COLO829 (cell line): ENCODE measurements at regions not wholly inside any gene's neighbourhood (a gene's known extent, or its start where the extent isn't known, plus 50 kb on each side); places are given as distances from the start of the nearest gene placed in this dataset.
A peak's percentile ranks its signal among the peaks of the same experiment; 100 is the strongest.
"Not testable (repeated sequence)": the region's sequence is repeated elsewhere in the genome, so short reads cannot be mapped to it uniquely, and the experiment has no call there.

Experiments
- DNase-seq: peaks from one replicate; pipeline ENCODE4 v3.0.0; 2012; ENCODE audit warnings: low spot score

- no peak for DNase-seq
These were observed 555.4 kb upstream of the CCDC54 start for GRCh38 chr3:106821801-106822200.

- DNase-seq, result no peak
These were observed 555.0 kb upstream of the CCDC54 start for GRCh38 chr3:106822204-106822603.

- no peak for DNase-seq
These were observed 553.5 kb upstream of the CCDC54 start for GRCh38 chr3:106823701-106824100.

- no peak for DNase-seq
These were observed 552.4 kb upstream of the CCDC54 start for GRCh38 chr3:106824856-106825255.

DNA sequence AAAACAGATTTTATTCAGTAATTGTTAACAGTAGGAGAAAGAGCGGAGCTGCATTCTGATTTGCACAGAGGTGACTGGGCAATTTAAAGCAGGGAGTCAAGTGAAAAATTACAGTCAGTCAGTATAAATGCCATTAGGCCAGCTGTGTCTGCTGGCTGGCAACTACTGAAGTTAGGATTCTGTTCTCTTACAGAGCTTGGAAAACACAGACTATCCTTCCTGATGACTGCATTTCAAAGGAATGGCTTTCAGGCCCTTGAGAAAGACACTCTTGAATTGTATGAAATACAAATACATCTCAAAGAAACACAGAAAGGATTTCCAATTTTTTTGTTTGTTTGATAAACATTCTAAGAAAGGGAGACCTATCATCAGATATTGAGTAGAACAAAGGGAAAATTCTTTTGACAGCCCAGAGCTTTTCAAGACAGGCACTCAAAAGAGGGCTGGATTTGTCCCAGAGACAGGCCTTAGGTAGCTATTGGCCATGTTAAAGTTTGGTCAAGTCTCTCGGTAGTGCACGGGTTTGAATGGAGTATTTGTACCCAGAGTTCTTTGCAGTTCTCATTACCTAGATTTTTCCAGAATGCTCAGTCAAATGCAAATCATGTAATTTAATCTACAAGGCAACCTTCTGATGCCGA lies 551.2 kb upstream of the CCDC54 start:
- no peak for DNase-seq

GRCh38 chr3:106826791-106827311 lies 550.4 kb upstream of the CCDC54 start:
- no peak for DNase-seq

DNA sequence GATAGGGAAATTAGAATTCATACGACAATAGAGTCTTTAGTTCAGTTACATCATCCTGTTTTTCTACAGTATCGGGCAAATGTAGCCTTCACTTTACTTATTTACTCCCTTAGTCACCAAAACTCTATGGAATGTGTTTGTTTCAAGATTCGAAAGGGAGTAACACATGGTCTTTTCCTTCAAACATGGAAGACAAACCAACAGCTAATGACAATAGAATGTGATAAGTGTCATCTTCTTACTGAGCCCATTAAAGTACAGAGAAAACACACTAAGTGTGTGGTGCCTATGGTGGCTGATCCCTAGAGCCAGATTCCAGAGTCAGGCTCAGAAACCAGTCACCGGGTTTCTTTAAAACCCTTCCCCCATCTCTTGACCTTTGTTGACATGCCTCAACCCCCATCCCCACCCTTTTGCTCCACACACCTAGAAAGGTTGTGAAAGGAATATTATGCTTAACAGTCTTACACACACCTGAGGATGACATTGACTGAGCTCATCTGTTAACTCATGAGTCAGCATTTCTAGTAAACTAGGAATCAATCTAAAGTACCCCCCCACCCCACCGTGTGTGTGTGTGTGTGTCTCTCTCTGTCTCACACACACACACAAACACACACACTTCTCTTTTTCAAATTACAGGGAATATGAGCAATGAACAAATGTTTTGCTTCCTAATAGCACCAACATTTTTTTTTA lies 549.6 kb upstream of the CCDC54 start:
- DNase-seq, result no peak

DNA sequence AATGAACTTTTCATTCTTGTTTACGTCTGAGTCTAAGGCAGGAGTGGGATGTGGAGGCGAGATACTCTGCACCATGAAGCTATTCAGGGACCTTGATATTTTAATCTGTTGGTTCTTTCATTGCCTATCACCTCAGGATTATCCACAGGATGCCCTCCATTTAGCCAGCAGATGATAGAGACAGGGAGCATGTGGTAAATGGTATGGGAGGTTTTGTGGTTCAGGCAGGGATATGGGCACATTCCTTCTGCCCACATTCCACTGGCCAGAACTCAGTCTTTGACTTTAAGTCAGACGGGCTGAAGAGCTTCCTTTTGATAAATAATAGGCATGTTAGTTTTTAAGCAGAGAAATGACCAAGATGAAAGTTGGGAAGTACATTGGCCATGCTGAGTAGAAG lies 548.0 kb upstream of the CCDC54 start:
- peak; percentile 61 for DNase-seq

DNA sequence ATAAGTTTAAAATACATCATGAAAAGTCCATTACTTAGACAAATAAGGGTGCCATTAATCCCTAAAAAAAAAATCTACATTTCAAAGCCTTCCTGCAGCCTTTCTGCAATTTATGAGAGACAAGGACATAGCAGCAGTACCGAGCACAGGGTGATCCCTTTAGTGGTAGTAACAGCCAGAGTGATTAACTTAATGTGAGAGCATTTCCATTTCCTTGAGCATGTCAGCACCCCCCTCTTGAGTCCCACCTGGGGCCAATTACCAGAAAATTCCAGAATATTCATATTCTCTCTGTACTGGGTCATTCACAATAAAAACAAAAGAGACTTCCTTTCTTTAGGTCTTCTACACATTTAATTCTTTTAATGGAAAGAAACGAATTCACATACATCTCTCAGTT lies 546.9 kb upstream of the CCDC54 start:
- no peak for DNase-seq

DNA sequence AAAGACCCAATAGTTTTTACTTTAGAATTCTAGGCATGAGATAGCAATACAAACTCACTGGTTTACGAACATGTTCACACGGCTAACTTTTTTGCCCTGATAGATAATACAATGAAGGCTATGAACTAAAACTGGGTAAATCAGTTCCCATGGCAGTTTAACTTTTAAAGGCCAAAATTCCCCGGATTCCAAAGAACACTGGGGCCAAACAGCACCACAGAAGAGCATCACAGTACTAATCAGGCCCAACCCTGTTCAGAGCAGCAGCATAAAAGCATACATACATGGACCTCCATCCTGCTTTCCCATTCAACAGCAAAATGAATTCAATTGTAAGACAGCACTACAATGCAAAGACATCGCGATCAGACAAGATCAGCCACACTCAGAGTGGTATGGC lies 540.3 kb upstream of the CCDC54 start:
- DNase-seq, result no peak

- DNase-seq, result no peak
These were observed 539.6 kb upstream of the CCDC54 start for GRCh38 chr3:106837616-106838015.

DNA sequence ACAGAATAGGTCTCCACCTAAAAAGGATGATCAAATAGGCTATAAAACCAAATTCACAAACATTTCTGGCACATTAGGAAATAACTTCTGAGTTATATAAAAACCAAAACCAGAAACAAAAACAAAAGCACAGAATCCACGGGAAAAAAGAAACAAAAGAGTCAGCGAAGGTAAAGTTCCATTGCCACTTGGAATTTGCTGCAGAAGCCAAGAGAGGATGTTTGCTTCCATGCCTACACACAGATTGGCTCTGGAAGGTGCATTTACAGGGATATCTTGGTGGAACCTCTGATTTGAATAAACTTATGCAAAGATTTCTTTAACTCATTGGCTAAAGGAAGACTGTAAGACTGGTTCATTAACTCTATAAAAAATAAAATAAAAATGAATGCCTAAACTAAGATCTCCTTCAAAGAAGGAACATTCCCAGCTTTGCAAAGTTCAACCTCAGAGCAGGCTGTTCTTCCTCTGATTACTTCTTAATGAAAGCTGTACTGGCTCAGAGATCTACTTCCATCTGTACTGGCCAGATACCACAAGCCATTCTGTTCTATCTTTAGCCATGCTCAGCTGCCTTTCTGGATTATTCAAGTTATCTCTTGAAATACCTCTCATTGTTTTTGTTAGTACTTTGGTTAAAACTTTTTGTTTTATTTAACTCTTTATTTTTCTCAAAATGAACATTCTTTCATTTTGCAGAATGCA lies 537.5 kb upstream of the CCDC54 start:
- no peak for DNase-seq

DNA sequence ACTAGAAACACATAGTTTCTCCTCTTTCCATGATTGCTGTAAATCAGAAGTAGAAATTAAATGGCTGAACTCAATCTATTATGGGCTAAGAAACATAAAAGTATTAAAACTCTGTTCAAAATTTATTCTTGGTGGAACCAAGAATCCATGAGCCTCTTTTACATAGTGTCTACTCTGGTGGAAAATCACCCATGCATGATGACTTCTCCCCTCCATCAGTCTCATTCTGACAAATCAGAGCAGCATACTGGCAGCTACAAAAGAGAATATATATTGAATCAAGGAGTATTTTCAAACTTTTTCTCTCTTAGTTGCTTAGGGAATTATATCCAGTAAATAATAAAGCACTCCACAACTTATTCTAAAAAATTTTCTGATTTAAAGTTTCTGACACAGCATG lies 536.9 kb upstream of the CCDC54 start:
- no peak for DNase-seq

DNA sequence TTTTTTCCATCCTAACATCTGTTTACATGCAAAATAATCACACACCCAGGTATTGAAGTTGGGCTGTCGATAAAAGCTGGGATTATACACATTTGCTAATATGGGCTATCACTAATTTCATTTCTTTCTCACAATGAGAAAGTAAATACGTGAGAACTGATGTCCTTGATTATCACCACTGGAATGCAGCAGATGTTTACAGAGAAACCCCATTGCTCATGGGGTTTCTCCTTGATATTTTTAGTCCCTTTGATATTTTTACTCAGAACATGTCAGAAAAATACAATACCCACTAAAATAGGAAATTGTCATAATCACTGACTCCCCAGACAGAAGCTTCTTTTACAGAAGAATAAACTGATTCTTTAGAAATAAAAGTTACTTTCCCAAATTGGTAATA lies 535.1 kb upstream of the CCDC54 start:
- DNase-seq, result no peak

- DNase-seq, result no peak
These were observed 532.6 kb upstream of the CCDC54 start for GRCh38 chr3:106844638-106845037.

DNA sequence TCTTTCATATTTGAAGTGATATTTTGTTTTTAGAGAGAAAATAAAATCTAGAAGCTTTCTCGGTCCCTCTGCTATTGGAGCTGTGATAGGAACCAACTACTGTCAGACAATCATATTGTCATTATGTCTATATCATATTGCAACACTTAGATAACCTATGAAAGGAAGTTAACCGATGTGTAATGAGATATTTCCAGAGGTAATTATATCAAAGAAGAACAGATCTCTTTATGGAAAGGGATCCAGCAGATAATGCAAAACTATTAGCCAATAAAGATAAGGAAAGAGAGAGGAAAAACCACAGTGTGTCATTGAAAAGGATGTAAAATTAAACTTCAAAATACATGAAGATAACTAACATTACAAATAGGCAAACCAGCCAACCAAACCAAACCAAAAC lies 529.1 kb upstream of the CCDC54 start:
- DNase-seq, result no peak

DNA sequence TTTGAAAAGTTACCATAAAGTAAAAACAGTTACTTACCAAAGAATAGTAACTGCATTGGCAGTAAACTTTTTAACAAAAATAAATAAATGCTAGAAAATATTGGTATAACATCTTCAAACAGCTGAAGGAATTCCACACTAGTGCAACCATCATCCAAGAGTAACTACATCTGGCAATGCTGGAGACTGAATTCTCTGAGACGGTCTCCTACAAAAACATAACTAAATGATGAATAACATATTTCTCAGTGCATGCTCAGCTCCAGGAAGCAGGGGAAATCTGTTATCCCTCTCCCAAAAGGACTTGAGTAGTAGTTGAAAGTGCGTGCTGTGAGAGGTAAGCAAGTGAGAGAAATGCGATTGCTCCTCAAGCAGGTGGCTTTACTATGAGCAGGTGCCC lies 526.8 kb upstream of the CCDC54 start:
- no peak for DNase-seq

- not testable (repeated sequence) for DNase-seq
These were observed 518.9 kb upstream of the CCDC54 start for GRCh38 chr3:106858321-106858720.

DNA sequence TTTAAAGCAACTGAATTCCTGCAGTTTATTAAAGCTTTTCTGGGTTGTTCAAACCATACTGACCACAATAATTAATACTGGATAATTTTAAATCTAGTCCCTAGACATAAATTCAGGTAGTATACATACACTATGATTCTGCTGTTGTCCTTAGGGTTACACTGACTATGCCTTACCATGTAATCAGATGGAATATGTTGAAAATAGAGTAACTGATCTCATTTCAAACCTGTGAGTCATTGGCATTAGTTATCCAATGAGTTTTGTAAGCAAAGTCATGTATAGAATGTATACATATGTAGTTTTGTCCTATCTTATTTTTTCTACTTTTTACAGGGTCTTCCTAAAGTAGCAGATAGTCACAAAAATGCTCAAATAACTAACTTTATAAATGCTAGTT lies 517.1 kb upstream of the CCDC54 start:
- no peak for DNase-seq

GRCh38 chr3:106862067-106862466 lies 515.2 kb upstream of the CCDC54 start:
- DNase-seq, result no peak

GRCh38 chr3:106877627-106878026 lies 499.6 kb upstream of the CCDC54 start:
- DNase-seq, result no peak

DNA sequence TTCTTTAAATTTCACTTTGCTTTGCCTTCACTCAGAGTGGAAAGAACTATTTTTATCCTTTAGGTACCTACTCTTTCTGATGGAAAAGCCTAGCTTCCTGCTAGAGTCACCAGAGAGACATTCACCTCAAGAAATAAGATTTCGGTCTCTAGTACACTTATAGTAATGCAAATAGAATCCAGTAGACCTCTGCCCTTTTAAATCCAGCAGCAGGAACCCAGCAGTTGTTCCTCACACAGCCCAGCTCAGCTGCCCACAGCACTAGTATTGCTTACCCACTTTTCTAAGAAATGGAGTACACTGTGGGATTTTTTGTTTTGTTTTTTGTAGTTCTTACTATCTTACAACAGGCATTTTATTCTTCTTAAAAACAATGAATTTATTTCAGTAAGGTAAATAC lies 497.0 kb upstream of the CCDC54 start:
- DNase-seq, result no peak

DNA sequence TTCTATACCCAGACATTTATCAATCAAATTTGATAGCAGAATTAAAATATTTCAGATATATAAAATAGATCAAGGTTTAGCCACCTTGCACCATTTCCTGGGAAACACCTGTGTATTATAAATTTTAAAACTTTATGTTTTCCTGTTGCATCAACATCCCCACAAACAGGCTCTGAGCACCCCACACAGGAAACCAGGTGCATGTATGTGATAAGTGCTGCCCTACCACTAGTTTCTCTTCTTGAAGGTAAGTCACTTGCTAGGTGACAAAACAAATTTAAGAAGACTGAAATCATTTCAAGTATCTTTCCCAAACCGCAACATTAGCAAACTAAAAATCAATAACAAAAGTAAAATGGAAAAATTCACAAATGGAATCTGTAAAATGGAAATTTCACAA lies 496.1 kb upstream of the CCDC54 start:
- DNase-seq, result no peak
